NCI-H226 (cell line): ENCODE measurements at regions not wholly inside any gene's neighbourhood (a gene's known extent, or its start where the extent isn't known, plus 50 kb on each side); places are given as distances from the start of the nearest gene placed in this dataset.
A peak's percentile ranks its signal among the peaks of the same experiment; 100 is the strongest.

Experiments used
- DNase-seq: peaks from one replicate; pipeline ENCODE4 v3.0.0-alpha.2; 2015

GRCh38 chr5:33258553-33258952 is 182.2 kb upstream of the TARS1 start:
- no peak for DNase-seq

- no peak for DNase-seq
Measured at GRCh38 chr5:33260098-33260497, 180.7 kb upstream of the TARS1 start.

- peak; percentile 58 for DNase-seq
Measured at GRCh38 chr5:33261305-33261704, 179.5 kb upstream of the TARS1 start.

- DNase-seq = no peak
Measured at GRCh38 chr5:33261747-33262146, 179.0 kb upstream of the TARS1 start.

GRCh38 chr5:33267801-33268200 is 173.0 kb upstream of the TARS1 start:
- DNase-seq = no peak

- DNase-seq = no peak
Measured at GRCh38 chr5:33268374-33268773, 172.4 kb upstream of the TARS1 start.

- DNase-seq = no peak
Measured at GRCh38 chr5:33270671-33271070, 170.1 kb upstream of the TARS1 start.

- no peak for DNase-seq
Measured at GRCh38 chr5:33271606-33272005, 169.2 kb upstream of the TARS1 start.

GRCh38 chr5:33272288-33272687 is 168.5 kb upstream of the TARS1 start:
- DNase-seq = peak; percentile 94

GRCh38 chr5:33273985-33274384 is 166.8 kb upstream of the TARS1 start:
- DNase-seq = no peak

GRCh38 chr5:33275391-33275790 is 165.4 kb upstream of the TARS1 start:
- DNase-seq = no peak

GRCh38 chr5:33275921-33276627 is 164.7 kb upstream of the TARS1 start:
- DNase-seq = no peak

GRCh38 chr5:33276628-33276950 is 164.2 kb upstream of the TARS1 start:
- no peak for DNase-seq

- no peak for DNase-seq
Measured at GRCh38 chr5:33277061-33277650, 163.6 kb upstream of the TARS1 start.

- no peak for DNase-seq
Measured at GRCh38 chr5:33281431-33281843, 159.3 kb upstream of the TARS1 start.

GRCh38 chr5:33282157-33282556 is 158.6 kb upstream of the TARS1 start:
- DNase-seq = no peak

GRCh38 chr5:33282696-33283095 is 158.1 kb upstream of the TARS1 start:
- DNase-seq = no peak

GRCh38 chr5:33283243-33283642 is 157.5 kb upstream of the TARS1 start:
- DNase-seq = no peak

GRCh38 chr5:33284681-33285080 is 156.1 kb upstream of the TARS1 start:
- DNase-seq = no peak

GRCh38 chr5:33287242-33287641 is 153.5 kb upstream of the TARS1 start:
- no peak for DNase-seq

GRCh38 chr5:33291216-33292000 is 149.4 kb upstream of the TARS1 start:
- DNase-seq = no peak

GRCh38 chr5:33297760-33298216 is 143.0 kb upstream of the TARS1 start:
- no peak for DNase-seq

- peak; percentile 33 for DNase-seq
Measured at GRCh38 chr5:33299621-33300208, 141.1 kb upstream of the TARS1 start.
